PFSK-1 (cell line): ENCODE measurements at regions not wholly inside any gene's neighbourhood (a gene's known extent, or its start where the extent isn't known, plus 50 kb on each side); places are given as distances from the start of the nearest gene placed in this dataset.

Experiments used
- SIN3A ChIP-seq: IDR thresholded peaks from 2 replicates; pipeline ENCODE4 v1.6.1; 2012; ENCODE audit warnings: mild to moderate bottlenecking, low read length, moderate library complexity, borderline replicate concordance; ENCODE audit not compliant: insufficient read depth
- TF ChIP-seq, protein P1 (sequence below), 2 experiments: IDR thresholded peaks; 2 replicates each; pipeline versions ENCODE4 v1.6.1 to v1.8.0; 2011 to 2012; ENCODE audit warnings: low read depth in 2 of 2, low read length in 2 of 2, control low read depth in 1 of 2, inconsistent platforms in 1 of 2, mild to moderate bottlenecking in 1 of 2, moderate library complexity in 1 of 2; ENCODE audit not compliant: insufficient read depth in 1 of 2

DNA sequence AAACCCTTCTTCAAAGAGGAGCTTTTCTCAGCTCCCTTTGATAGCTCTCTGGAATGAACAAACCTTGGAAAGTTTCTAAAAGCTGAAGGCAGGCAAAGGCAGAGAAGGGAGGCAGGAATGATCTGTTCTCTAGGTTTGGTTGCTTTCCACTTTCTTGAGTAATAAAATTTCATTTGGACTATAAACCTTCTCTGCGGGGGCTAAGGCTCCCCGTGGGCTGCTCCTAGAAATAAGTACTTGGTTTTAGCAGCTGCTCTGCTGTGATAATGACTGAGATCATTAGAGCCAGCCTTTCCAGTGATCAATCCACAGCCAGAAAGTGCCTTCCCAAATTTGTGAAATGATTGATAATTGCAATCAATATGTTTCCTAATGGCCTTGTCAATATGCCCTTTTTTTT is 183.8 kb upstream of the HTR2A start:
- TF ChIP-seq SIN3A, result no peak
- TF ChIP-seq, protein P1, sequence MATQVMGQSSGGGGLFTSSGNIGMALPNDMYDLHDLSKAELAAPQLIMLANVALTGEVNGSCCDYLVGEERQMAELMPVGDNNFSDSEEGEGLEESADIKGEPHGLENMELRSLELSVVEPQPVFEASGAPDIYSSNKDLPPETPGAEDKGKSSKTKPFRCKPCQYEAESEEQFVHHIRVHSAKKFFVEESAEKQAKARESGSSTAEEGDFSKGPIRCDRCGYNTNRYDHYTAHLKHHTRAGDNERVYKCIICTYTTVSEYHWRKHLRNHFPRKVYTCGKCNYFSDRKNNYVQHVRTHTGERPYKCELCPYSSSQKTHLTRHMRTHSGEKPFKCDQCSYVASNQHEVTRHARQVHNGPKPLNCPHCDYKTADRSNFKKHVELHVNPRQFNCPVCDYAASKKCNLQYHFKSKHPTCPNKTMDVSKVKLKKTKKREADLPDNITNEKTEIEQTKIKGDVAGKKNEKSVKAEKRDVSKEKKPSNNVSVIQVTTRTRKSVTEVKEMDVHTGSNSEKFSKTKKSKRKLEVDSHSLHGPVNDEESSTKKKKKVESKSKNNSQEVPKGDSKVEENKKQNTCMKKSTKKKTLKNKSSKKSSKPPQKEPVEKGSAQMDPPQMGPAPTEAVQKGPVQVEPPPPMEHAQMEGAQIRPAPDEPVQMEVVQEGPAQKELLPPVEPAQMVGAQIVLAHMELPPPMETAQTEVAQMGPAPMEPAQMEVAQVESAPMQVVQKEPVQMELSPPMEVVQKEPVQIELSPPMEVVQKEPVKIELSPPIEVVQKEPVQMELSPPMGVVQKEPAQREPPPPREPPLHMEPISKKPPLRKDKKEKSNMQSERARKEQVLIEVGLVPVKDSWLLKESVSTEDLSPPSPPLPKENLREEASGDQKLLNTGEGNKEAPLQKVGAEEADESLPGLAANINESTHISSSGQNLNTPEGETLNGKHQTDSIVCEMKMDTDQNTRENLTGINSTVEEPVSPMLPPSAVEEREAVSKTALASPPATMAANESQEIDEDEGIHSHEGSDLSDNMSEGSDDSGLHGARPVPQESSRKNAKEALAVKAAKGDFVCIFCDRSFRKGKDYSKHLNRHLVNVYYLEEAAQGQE (IDR thresholded peaks at IDR 0.05; ENCODE audit: insufficient read depth in 1 of 2, low read depth in 2 of 2, low read length in 2 of 2), result no peak
